HG03521 (cell line): ENCODE measurements at regions not wholly inside any gene's neighbourhood (a gene's known extent, or its start where the extent isn't known, plus 50 kb on each side); places are given as distances from the start of the nearest gene placed in this dataset.

Source experiments
- ATAC-seq: cut with Tn5 transposase; IDR thresholded peaks from one replicate; pipeline ENCODE4 v1.9.1; 2021; ENCODE audit warnings: mild to moderate bottlenecking, moderate library complexity; ENCODE audit not compliant: unreplicated experiment

- ATAC-seq, result no peak
These were observed 93.5 kb downstream of the ERMARD start for GRCh38 chr6:169844946-169845345.

- no peak for ATAC-seq
These were observed 92.6 kb downstream of the ERMARD start for GRCh38 chr6:169843991-169844390.

GRCh38 chr6:169843110-169843509 is 91.7 kb downstream of the ERMARD start:
- ATAC-seq, result no peak

DNA sequence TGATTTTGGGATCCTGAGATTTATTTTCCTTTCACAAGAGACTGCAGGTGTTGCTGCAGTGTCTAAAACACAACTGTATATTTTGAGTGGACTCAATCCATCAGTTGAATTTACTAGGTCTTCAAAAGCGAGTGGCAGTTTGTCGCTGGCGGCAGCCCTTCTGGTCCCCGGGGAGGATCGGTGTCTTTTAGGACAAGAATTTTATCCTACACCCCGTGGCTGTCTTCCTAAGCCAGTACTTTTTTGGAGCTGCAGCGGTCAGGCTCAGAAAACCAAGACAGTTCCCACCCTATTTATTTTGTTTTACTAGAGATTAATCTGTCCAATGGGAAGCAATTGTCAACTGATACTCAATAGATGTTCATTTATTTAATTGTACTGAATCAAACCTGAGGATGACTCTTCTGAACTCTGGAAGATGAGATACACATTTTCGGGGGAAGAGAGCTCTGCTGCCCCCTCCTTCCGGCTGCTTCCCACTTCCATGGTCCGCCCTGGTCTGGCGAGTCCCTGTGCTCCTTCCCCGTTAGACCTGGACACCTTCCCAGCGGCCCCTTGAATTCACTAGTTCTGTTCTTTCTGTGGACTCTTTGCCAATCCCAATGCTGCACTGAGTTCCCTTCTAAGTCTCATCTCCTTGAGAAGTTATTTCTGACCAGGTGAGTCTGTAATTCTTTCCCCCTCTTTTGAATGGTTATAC is 90.6 kb downstream of the ERMARD start:
- ATAC-seq, result no peak

- no peak for ATAC-seq
These were observed 89.8 kb downstream of the ERMARD start for GRCh38 chr6:169841251-169841650.

GRCh38 chr6:169839898-169840631 is 88.6 kb downstream of the ERMARD start:
- no peak for ATAC-seq

DNA sequence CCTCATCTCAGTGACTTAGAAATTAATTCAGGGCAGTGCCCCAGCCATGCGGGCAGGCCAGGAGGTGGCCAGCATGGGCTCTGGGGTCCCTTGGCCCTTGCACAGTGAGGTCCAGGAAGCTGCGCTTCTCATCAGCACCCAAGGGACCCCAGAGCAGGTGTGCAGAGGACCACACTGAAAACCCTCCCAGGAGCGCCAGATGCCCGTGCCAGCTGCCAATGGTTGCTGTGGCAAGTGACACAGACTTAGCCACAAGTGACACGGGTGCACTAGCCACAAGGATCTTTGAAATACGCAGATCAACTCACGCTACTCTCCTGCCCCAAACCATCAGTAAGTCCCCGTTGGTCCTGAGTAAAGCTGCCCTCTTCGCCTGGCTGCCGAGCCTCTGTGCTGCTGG is 88.1 kb downstream of the ERMARD start:
- no peak for ATAC-seq

DNA sequence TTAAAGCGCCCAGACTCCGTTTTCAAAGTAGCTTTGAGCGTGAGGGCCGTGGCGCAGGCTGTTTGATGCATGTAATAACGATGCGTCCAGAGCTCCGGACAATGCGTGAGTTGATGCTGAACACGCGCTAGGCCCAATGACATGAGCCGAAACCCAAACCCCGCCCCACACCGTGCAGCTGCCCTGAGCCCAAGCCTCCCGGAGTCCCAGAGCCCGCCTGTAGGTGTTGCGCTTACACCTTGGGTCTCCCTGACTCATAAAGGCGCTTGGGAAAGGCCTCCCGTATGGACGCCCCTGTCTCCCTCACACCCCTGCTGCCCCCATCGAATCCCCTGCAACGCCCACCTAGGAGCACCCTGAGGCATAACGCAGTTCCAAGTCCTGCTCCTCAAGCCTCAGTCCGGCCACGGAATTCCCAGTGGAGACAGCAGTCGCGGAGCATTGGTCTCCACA is 87.6 kb downstream of the ERMARD start:
- no peak for ATAC-seq

GRCh38 chr6:169838346-169839028 is 87.1 kb downstream of the ERMARD start:
- ATAC-seq, result no peak

DNA sequence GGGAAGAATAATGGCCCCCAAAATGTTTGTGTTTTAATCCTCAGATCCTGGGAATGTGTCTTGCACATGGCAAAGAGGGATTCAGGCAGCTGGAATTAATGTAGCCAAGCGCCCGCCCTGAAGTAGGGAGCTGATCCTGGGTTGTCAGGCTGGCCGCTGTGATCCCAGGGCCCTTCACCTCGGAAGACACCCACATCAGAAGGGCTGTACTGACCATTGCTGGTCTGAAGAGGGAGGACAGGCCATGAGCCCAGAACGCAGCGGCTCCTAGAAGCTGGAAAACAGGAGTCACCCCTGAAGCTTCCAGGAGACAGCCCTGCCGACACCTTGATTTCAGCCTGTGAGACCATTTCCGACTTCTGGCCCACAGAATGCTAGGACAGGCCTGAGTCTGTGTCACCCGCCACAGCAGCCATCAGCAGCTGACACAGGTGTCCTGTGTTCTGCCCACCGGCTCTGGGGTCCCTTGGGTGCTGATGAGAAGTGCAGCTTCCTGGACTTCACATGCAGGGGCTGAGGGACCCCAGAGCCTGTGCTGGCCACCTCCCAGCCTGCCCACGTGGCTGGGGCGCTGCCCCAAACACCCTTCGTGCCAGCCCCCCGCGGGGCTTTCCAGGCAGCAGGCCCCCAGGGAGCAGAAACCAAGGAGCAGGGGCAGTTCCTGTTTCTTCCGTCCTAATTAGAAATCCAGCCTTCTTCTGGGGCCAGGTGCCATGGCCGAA is 86.3 kb downstream of the ERMARD start:
- ATAC-seq, result no peak

DNA sequence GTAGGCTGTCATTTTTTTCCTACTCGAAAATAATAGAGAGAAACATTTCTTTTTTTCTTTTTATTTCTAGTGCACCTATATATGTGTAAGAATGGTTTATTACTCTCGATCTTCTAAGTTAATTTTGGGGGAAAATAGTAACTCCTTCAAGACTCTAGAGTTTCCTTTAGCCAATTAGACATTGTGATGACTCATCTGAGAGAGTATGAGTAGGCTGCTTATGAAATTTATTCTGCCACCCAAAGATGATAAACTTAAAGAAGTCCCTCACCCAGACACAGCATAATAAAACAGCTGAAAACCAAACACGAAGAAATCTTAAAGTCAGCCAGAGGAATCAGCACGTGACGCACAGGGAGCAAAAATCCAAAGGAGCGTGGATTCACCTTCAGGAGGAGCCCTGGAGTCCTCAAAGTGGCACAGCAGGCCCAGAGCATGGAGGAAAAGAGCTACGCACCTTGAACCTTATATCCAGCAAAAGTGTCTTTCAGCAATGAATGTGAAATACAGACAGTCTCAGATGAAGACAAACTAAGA is 81.9 kb downstream of the ERMARD start:
- ATAC-seq, result no peak

DNA sequence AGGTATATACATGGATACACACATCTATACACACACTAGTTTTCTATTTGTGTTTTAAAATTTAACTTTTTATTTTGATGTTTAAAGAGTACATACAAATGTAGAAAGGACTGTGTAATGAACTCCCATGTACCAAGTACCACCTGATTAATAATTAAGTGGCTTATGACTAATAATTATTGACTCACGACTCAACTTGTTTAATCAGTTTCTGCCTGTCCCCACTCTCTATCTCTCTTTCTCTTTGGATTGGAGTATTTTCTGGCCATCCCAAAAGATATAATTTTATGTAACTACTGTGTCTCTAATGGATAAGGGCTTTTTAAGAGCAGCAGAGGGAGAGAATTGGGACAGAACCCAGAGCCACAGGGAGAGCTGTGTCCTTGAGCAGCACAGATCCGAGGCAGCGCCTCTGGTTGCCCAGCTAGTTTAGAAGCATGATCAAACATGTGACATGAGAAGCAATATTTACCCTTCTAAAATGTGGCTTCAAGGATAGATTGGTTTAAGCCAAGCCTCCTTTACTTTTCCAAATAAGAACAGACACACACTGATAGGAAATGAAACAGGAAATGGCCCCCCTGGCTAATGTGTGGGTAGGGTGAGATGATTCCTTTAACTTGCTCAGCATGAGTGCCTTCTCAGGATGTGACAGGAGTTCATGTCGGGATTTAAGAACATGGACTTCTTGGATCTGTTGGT is 81.0 kb downstream of the ERMARD start:
- no peak for ATAC-seq

DNA sequence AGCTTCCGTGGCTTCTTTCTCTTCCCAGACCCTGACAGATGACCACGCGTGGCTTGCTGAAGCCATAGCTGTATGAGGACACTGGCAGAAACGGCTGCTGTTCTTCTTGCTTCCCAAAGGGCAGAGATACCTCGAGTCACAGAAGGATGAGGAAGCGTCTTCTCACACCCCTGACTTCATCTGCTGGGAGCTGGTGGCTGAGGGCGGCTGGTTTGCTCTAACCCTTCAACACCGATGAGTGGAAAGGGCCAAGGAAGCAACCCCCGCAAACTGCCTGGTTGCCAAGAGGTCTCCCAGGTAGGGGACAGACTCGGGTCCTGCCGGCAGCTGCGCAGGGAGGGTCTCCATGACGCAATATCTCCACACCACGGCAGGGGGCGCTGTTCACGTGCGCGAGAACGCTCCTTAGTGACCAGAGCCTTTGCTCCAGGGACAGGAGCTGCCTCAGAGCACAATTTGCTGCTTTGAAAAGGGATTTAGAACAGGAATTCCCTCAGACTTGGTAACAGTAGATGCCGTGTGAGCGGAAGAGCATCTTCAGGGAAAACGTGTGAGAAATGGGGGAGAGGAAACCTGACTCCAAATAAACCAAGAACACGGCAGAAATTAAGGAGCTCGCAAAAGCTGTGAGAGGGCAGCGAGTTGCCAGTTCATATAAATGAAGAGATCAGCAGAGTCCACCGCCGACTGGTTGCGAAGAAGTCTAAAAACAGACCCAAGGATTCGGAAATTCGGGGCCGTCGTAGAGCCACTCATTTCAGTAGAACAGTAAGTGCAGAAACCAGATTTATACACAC is 80.2 kb downstream of the ERMARD start:
- no peak for ATAC-seq
